ENCODE measurements at regions not wholly inside any gene's neighbourhood (a gene's known extent, or its start where the extent isn't known, plus 50 kb on each side); places are given as distances from the start of the nearest gene placed in this dataset.

- no peak for TF ChIP-seq AFF4 (CRISPR knock-in tag; IDR thresholded peaks at IDR 0.05; ENCODE audit: borderline replicate concordance)
- no peak for TF ChIP-seq NR3C1 (CRISPR knock-in tag; conservative IDR thresholded peaks at IDR 0.05; ENCODE audit: low read depth)
- no peak for TF ChIP-seq ZNF396 (CRISPR knock-in tag; IDR thresholded peaks at IDR 0.05; ENCODE audit: borderline replicate concordance)
- no peak for TF ChIP-seq CBFB (CRISPR knock-in tag; IDR thresholded peaks at IDR 0.05; ENCODE audit: low read depth)
- TF ChIP-seq ERG (CRISPR knock-in tag; IDR thresholded peaks at IDR 0.05) = no peak
- no peak for TF ChIP-seq NFE2L1 (CRISPR knock-in tag; IDR thresholded peaks at IDR 0.05)
- TF ChIP-seq ZMAT4 (CRISPR knock-in tag; IDR thresholded peaks at IDR 0.05) = no peak
- no peak for TF ChIP-seq ZNF281 (CRISPR knock-in tag; IDR thresholded peaks at IDR 0.05)
- TF ChIP-seq MLX (CRISPR knock-in tag; IDR thresholded peaks at IDR 0.05) = no peak
- TF ChIP-seq CTCF (IDR thresholded peaks at IDR 0.05) = no peak
- no peak for TF ChIP-seq ZNF671 (CRISPR knock-in tag; IDR thresholded peaks at IDR 0.05)
- TF ChIP-seq MAX (CRISPR knock-in tag; IDR thresholded peaks at IDR 0.05) = no peak
- no peak for TF ChIP-seq GTF2I (CRISPR knock-in tag; conservative IDR thresholded peaks at IDR 0.05)
- no peak for TF ChIP-seq PREB (CRISPR knock-in tag; IDR thresholded peaks at IDR 0.05; ENCODE audit: borderline replicate concordance)
Measured at GRCh38 chr2:120901201-120901600, 165.5 kb downstream of the GLI2 start (continued).

GRCh38 chr2:120902592-120902991 is 166.9 kb downstream of the GLI2 start:
- H3K4me3 Mint-ChIP-seq = no peak overlapping the region
- ATAC-seq (no peak), DNase-seq (ENCODE audit: low spot score) (no peak)
- H3K36me3 Mint-ChIP-seq = no peaks in the 10 kb centered on the region
- CTCF ChIA-PET = interaction anchor here (0.6 to 2.8 kb wide), 9 partner anchors 9 to 207 kb away, joined by 3 to 10 read pairs (median 4); no protein-coding TSS in a partner anchor
- peaks cover 63% of the 10 kb centered on the region for H3K4me1 Mint-ChIP-seq
- H3K9me3 Mint-ChIP-seq = no peaks in the 10 kb centered on the region
- H3K27me3 Mint-ChIP-seq (ENCODE audit: low read depth) = no peaks in the 10 kb centered on the region
- POLR2A ChIA-PET = no interaction called here
- H3K27ac Mint-ChIP-seq = no peak overlapping the region
- TF ChIP-seq E2F4 (CRISPR knock-in tag; IDR thresholded peaks at IDR 0.05; ENCODE audit: borderline replicate concordance, low read depth) = no peak
- TF ChIP-seq ELF4 (CRISPR knock-in tag; IDR thresholded peaks at IDR 0.05; ENCODE audit: low read depth) = no peak
- TF ChIP-seq FOXJ3 (CRISPR knock-in tag; IDR thresholded peaks at IDR 0.05; ENCODE audit: borderline replicate concordance) = no peak
- no peak for TF ChIP-seq GRHL2 (CRISPR knock-in tag; IDR thresholded peaks at IDR 0.05; ENCODE audit: insufficient replicate concordance, severe bottlenecking)
- TF ChIP-seq GABPB1 (CRISPR knock-in tag; IDR thresholded peaks at IDR 0.05) = no peak
- no peak for TF ChIP-seq ZNF416 (CRISPR knock-in tag; IDR thresholded peaks at IDR 0.05)
- no peak for TF ChIP-seq CREB1 (CRISPR knock-in tag; IDR thresholded peaks at IDR 0.05)
- TF ChIP-seq JAZF1 (CRISPR knock-in tag; IDR thresholded peaks at IDR 0.05) = no peak
- TF ChIP-seq RELA (CRISPR knock-in tag; IDR thresholded peaks at IDR 0.05; ENCODE audit: borderline replicate concordance) = no peak
